Esophagus muscularis mucosa (tissue), 4 donors: ENCODE measurements at regions not wholly inside any gene's neighbourhood (a gene's known extent, or its start where the extent isn't known, plus 50 kb on each side); places are given as distances from the start of the nearest gene placed in this dataset.

ENCODE experiments used
- DNase-seq: peaks from one replicate; pipeline ENCODE4 v3.0.0-alpha.2; 2017; ENCODE audit errors: extremely low spot score
- H3K27ac ChIP-seq, 4 donors: fragments of 200-600 bp; sonication (generic); replicated peaks in 1 of 4; 1 replicate in 3 of 4; 2 replicates in 1 of 4; pipeline ENCODE4 v1.5.1; 2016 to 2019; ENCODE audit warnings: mild to moderate bottlenecking in 1 of 4
- H3K27me3 ChIP-seq, 4 donors: fragments of 200-600 bp; sonication (generic); one replicate each; pipeline versions ENCODE4 v1.5.1 to v1.6.0; 2016 to 2019
- H3K36me3 ChIP-seq, 4 donors: fragments of 200-600 bp; sonication (generic); one replicate each; pipeline ENCODE4 v1.5.1; 2016 to 2019
- H3K4me1 ChIP-seq, 4 donors: fragments of 200-600 bp; sonication (generic); one replicate each; pipeline ENCODE4 v1.5.1; 2016 to 2019
- H3K4me3 ChIP-seq, 4 donors: fragments of 200-600 bp; sonication (generic); 1 replicate in 2 of 4; 2 replicates in 2 of 4; pipeline ENCODE4 v1.5.1; 2016 to 2019; ENCODE audit warnings: mild to moderate bottlenecking in 4 of 4, moderate library complexity in 1 of 4
- H3K9me3 ChIP-seq, 4 donors: fragments of 200-600 bp; sonication (generic); 1 replicate in 3 of 4; 2 replicates in 1 of 4; pipeline ENCODE4 v1.5.1; 2016 to 2019
- EP300 ChIP-seq: sonication (generic); formaldehyde crosslinking; IDR thresholded peaks from one replicate; pipeline ENCODE4 v1.6.1; 2017; ENCODE audit warnings: antibody characterized with exemption
- POLR2A ChIP-seq: fragments of 450-650 bp; IDR thresholded peaks from one replicate; pipeline ENCODE4 v1.6.1; 2017; ENCODE audit warnings: antibody characterized with exemption, moderate library complexity, mild to moderate bottlenecking, low read depth
- POLR2AphosphoS5 ChIP-seq, 2 donors: sonication (generic); formaldehyde crosslinking; IDR thresholded peaks; one replicate each; pipeline ENCODE4 v1.6.1; 2017; ENCODE audit warnings: antibody characterized with exemption in 2 of 2
- WGBS: methylation state at CpG from one replicate; pipeline ENCODE4 v1.1.5; 2018; 5-methylcytosine and 5-hydroxymethylcytosine counted together
- intact Hi-C: fragments of 100-400 bp; cut with DNase I; formaldehyde crosslinking; loops from one replicate; pipeline ENCODE4 v1.15.1; 2023
- TF ChIP-seq, protein P1 (sequence below), 3 experiments: fragments of 200-600 bp in 2 of 3; fragments of 450-650 bp in 1 of 3; sonication (generic) in 2 of 3; IDR thresholded peaks; one replicate each; pipeline ENCODE4 v1.5.1; 2017 to 2019; ENCODE audit warnings: antibody characterized with exemption in 3 of 3, mild to moderate bottlenecking in 2 of 3, moderate library complexity in 1 of 3

DNA sequence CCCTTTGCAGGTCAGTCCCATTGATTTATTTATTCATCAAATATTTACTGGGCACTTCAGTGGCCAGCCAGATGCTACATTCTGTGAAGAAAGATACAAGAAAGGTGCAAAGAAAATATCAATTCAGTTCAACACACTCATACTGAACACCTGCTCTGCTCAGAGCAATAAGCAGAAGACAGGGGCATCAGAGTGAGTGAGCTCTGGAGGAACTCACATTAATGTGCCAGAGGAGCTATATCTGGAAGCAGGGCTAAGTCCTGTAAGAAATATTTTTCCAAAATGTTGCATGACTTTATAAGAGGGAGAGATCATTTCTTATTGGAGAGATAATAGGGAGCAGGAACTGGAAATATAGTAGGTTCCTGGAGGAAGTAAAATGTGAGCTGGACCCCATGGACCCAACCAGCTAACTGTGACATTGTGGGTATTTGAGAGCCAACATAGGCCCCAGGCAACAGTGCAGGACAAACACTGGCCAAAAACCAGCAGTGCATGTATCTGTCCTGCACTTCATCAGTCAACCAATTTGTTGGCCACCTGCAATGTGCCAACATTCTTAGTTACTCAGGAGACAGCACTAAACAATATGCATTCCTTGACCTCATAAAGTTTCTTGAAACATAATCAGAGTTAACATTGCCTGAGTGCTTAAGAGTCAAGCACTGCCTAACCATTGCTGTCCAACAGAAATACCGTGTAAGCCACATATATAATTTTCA is 102.7 kb upstream of the PTPRM start:
- DNase-seq, result no peak
- Histone ChIP-seq H3K27ac (peak overlapping the region; percentile 76 to 83 (median 82)), H3K9me3 (no peaks in the 10 kb centered on the region), H3K36me3 (no peaks in the 10 kb centered on the region), H3K27me3 (no peaks in the 10 kb centered on the region), H3K4me1 (peaks cover 43 to 70% (median 64%) of the 10 kb centered on the region in 4 donors), H3K4me3 (no peak overlapping the region)
- WGBS, result 48% methylated on average over 1 of the region's 1 CpG
- TF ChIP-seq POLR2A, result no peak
- TF ChIP-seq, protein P1, sequence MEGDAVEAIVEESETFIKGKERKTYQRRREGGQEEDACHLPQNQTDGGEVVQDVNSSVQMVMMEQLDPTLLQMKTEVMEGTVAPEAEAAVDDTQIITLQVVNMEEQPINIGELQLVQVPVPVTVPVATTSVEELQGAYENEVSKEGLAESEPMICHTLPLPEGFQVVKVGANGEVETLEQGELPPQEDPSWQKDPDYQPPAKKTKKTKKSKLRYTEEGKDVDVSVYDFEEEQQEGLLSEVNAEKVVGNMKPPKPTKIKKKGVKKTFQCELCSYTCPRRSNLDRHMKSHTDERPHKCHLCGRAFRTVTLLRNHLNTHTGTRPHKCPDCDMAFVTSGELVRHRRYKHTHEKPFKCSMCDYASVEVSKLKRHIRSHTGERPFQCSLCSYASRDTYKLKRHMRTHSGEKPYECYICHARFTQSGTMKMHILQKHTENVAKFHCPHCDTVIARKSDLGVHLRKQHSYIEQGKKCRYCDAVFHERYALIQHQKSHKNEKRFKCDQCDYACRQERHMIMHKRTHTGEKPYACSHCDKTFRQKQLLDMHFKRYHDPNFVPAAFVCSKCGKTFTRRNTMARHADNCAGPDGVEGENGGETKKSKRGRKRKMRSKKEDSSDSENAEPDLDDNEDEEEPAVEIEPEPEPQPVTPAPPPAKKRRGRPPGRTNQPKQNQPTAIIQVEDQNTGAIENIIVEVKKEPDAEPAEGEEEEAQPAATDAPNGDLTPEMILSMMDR (IDR thresholded peaks at IDR 0.05), result no peak
- TF ChIP-seq POLR2AphosphoS5 (IDR thresholded peaks at IDR 0.05), result peak; percentile 79 to 90
- TF ChIP-seq EP300, result no peak
- intact Hi-C loops, result no loop called here

GRCh38 chr18:7466190-7466589 is 100.9 kb upstream of the PTPRM start:
- TF ChIP-seq EP300, result no peak
- TF ChIP-seq POLR2AphosphoS5 (IDR thresholded peaks at IDR 0.05), result no peak
- no peak for TF ChIP-seq POLR2A
- TF ChIP-seq, protein P1 (IDR thresholded peaks at IDR 0.05), result no peak
- H3K9me3 ChIP-seq, result no peaks in the 10 kb centered on the region
- H3K4me1 ChIP-seq, result peaks cover 29 to 67% (median 55%) of the 10 kb centered on the region in 4 donors
- H3K36me3 ChIP-seq, result no peaks in the 10 kb centered on the region
- H3K27me3 ChIP-seq, result no peaks in the 10 kb centered on the region
- peak overlapping the region in 2 of 4 donors; percentile 63 to 82 for H3K27ac ChIP-seq
- no peak for DNase-seq
- no peak overlapping the region for H3K4me3 ChIP-seq
- WGBS, result 71% methylated on average over 5 of the region's 5 CpGs
- intact Hi-C loops, result no loop called here

DNA sequence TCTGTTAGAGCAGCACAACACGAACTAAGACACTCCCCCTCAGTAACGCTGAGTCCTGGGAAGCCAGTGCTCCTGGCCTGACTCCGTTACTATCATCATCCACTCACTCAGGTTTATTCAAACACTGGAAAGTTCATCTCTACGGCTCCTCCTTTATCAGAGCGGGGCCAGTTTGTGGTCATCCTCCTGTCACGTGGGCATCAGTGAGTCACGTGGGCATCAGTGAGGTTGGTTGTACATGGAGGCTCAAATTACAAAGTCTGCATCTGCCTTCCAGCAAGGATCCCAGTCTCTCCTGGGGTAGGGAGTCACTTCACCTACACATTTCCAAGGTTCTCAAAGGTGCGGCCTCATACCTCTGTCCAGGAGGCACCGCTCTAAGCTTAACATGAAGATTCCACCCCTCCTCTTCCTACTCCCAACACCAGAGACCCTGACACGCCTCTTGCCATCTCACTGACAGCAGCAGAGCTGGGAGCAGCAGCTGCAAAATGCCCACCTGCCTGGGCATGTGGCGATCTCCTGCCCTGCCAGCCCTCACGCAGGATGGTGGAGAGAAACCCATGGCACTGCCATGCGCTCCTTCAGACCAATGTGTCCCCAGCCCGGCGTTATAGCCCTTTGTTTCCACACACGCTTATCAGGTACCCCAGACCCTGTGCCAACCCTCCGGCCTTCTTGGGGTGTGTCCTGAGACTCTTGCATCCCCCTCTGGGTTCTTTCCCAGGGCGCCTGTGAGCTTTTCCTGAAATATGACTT is 99.2 kb upstream of the PTPRM start:
- intact Hi-C loops, result no loop called here
- TF ChIP-seq POLR2A (no peak), POLR2AphosphoS5 (IDR thresholded peaks at IDR 0.05) (no peak), EP300 (no peak)
- TF ChIP-seq, protein P1 (IDR thresholded peaks at IDR 0.05), result no peak
- H3K9me3 ChIP-seq, result no peaks in the 10 kb centered on the region

GRCh38 chr18:7470101-7470500 is 97.0 kb upstream of the PTPRM start:
- DNase-seq, result no peak
- Histone ChIP-seq H3K4me1 (peaks cover 16 to 30% (median 23%) of the 10 kb centered on the region in 4 donors), H3K27me3 (no peaks in the 10 kb centered on the region), H3K27ac (no peak overlapping the region), H3K4me3 (no peak overlapping the region), H3K9me3 (no peaks in the 10 kb centered on the region), H3K36me3 (no peaks in the 10 kb centered on the region)
- WGBS, result 63% methylated on average over 5 of the region's 5 CpGs
- intact Hi-C loops, result no loop called here
- TF ChIP-seq POLR2AphosphoS5 (IDR thresholded peaks at IDR 0.05), result no peak
- TF ChIP-seq EP300, result no peak
- TF ChIP-seq, protein P1 (IDR thresholded peaks at IDR 0.05), result no peak
- TF ChIP-seq POLR2A, result no peak

More for the DNA sequence above, 99.2 kb upstream of the PTPRM start:
- 87% methylated on average over 18 of the region's 18 CpGs for WGBS
- no peak overlapping the region for H3K27ac ChIP-seq
- no peaks in the 10 kb centered on the region for H3K27me3 ChIP-seq
- no peaks in the 10 kb centered on the region for H3K36me3 ChIP-seq
- DNase-seq, result no peak
- H3K4me1 ChIP-seq, result peaks cover 29 to 52% (median 44%) of the 10 kb centered on the region in 4 donors
- no peak overlapping the region for H3K4me3 ChIP-seq
